CD4-positive, alpha-beta T cell treated with Interleukin-12 subunit alpha and Interleukin-12 subunit beta, for 1 hour (primary cell): ENCODE measurements at regions not wholly inside any gene's neighbourhood (a gene's known extent, or its start where the extent isn't known, plus 50 kb on each side); places are given as distances from the start of the nearest gene placed in this dataset.

ENCODE experiments used
- DNase-seq: peaks from one replicate; pipeline ENCODE4 v3.0.0-alpha.2; 2020

DNA sequence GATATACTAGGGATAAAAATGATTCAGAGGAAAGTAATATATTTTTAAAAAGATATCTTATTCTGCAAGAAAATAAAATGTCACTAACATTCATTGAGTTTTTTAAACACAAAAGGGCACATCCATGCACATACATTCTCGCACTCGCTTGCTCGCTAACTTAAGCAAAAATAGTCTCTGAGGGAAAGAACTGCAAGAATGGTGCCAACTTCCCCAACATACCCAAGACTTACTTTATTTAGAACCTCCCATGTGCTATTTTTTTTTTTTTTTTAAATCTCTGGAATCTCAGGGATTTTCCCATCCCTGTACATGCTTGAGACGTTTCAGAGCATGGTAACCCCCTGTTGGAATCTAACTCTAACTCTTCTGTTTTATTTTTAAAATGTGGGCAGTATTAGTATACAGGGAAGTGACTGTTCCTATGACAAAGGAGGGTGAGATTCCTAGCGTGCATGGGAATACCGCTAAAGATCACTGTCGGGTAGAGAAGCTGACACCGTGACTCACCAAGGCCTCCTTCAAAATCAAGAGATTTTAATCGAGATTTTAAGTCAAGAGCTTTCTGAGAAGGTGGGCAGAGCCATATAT is 187.9 kb upstream of the ZEB2 start:
- no peak for DNase-seq

DNA sequence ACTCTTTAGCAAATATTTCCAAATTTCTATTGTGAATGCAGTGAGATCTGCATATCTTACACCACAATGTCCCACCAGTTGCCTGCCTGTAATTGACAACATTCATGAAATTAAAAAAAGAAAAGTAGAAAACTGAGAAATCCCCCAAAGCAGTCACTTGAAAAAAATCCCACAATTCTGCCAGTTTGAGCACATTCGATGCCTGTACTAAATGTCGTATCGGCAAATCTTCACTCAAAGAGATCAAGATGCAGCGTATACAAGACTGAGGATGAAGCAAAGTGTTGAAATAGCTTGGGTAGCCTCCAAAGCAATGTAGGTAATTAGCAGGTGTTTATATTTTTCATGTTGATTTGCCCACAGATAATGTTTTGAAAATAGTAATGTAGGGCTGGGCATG is 186.7 kb upstream of the ZEB2 start:
- no peak for DNase-seq

- no peak for DNase-seq
Measured at GRCh38 chr2:144705328-144706245, 185.7 kb upstream of the ZEB2 start.

DNA sequence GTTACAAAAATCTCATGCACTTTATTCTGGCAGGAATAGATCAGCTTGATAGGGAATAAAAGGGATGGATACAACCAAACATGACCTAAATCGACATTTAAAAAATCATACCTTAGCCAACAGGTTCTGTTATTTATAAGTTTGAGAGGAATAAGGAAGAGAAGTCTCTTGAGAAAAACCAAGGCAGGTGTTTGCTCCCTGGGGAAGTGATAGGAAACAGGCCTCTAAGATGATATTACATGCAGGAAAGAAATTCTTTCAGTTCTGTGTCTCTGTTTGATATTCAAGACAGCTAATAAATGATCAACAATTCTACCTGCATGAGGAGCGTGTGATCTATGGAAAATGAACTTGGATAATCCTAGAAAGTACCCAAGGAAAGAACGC is 184.8 kb upstream of the ZEB2 start:
- DNase-seq: no peak

DNA sequence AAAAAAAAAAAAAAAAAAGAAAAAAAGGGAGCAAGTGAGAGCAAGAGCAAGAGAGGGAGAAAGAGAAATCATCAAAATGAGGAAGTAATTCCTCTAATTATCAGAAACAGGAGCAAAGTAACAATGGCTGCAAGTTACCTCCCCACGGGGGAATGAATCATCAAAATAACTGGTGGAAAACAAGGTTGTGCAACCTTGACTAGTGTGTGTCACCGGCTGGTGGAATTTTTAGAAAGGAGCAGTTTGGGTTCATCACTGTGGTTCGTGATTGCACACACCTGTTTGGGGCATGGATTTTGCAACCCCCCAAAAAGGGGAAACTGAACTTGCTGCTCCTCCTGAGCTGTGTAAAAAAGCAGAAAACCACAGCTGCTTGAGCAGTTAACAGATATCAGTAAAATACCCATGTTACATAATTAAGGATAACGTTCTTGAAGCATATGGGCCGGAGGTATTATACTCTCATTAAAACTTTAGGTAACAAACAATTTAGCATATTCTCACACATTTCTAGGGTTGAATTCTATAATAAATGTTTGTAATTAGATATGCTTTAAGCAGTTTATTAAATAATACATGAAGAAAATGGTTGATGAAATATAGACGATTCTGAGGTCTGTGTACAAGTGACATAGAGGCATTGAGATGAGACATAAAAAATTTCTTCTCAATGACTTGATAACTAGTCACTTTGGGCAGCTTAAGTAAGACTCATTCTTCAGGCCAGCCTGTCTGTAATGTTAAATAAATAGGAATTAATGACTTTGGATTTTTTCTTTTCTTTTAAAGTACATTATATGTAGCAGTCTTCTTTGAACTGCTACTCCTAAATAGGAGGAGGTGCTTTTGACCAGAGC is 184.2 kb upstream of the ZEB2 start:
- peak; percentile 32 for DNase-seq

GRCh38 chr2:144702051-144702450 is 182.1 kb upstream of the ZEB2 start:
- DNase-seq: no peak

- DNase-seq: no peak
Measured at GRCh38 chr2:144701259-144701658, 181.3 kb upstream of the ZEB2 start.

DNA sequence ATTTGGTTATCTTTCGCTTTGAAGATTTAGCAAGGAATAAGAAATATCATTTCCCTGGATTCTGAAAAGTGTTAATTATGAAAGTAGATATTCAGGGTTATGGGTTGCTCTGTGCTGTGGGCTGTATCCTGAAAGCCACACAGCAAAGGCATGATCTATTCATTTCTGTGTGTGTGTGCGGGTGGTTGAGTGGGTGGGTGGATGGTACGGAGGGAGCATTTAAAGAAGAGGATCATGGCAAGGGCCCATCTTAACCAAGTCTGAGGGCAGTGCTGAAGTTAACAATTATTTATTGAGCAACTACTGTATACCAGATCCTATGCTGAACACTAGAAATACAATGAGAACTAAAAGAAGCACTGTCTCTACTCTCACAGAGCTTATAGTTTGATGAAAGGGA is 178.2 kb upstream of the ZEB2 start:
- no peak for DNase-seq

- no peak for DNase-seq
Measured at GRCh38 chr2:144695657-144696056, 175.7 kb upstream of the ZEB2 start.

DNA sequence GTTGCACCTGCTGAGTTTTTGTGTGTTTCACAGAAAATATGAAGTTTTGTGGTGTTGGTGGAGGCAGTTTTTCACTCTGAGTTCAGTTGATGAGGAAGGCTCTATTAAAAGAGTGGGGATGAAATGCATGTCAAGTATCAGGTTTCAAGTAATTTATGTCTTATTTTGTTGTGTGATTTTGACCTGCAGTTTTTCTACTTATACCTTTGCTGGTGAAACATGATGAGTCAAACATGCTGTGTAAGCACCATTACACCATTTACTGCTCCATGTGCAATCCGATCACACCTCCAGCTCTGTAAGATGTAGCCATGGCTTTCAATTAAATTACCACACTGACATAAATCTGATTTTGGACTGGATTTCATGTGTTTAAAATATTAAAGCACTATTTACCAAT is 174.5 kb upstream of the ZEB2 start:
- DNase-seq: no peak

DNA sequence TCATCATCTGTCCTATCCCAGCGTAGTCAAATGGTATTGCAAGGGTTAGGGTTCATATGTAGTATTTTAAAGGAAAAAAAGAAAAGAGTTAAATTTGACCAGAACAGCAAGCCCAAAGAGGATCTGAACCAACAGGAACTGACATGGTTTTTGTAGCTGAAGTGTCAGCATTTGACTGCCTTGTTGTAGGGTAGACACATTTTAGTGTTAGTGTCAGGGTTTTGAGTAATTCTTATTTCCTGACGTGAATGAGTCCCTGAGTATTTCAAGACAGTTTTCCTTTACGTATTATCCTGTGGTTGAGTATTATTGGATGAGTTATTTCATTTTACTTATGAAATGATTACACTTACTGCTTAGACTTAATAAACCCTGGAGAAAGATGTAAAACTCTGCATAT is 173.3 kb upstream of the ZEB2 start:
- no peak for DNase-seq

- DNase-seq: no peak
Measured at GRCh38 chr2:144692661-144693060, 172.7 kb upstream of the ZEB2 start.

- no peak for DNase-seq
Measured at GRCh38 chr2:144690771-144691170, 170.9 kb upstream of the ZEB2 start.

- DNase-seq: no peak
Measured at GRCh38 chr2:144686518-144687215, 166.7 kb upstream of the ZEB2 start.

- DNase-seq: no peak
Measured at GRCh38 chr2:144683966-144684365, 164.0 kb upstream of the ZEB2 start.

- DNase-seq: no peak
Measured at GRCh38 chr2:144683107-144683753, 163.3 kb upstream of the ZEB2 start.

- DNase-seq: no peak
Measured at GRCh38 chr2:144682248-144682647, 162.3 kb upstream of the ZEB2 start.

DNA sequence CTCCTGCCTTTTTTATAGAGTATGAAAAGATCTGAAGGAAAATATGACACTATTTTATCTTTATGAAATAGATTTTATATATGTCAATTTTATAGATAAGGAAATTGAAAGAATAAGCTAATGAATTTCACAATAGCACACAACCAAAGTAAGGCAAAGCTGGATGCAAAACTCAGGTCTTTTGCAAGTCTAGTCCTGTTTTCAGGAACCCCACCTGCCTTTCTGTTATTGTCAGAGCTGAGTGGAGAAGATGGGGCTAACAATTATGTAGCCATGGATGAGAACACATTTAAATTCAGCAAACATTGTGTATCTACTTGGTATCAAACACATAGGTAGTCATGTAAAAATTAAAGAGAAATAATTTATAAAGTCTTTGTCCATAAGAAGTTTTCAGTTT is 161.5 kb upstream of the ZEB2 start:
- no peak for DNase-seq

DNA sequence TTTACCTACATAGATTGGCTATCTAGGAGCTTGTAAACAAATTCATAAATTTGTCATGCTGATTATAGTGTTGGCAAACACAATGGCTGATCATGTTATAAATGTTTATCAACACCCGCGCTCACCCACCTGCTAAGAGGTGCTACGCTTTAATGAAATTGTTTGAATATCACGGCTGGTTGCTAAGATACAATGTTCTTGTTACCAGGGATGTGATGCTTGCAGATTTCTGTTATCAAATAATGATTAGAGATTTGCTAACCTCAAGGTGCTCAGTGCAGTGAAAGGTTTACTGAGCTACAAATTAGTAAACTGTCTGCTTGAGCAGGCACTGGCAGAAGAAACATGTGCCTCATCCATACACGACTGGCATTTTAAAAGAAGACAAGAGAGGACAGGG is 160.0 kb upstream of the ZEB2 start:
- no peak for DNase-seq

- no peak for DNase-seq
Measured at GRCh38 chr2:144678736-144679135, 158.8 kb upstream of the ZEB2 start.

GRCh38 chr2:144675731-144676130 is 155.8 kb upstream of the ZEB2 start:
- no peak for DNase-seq

DNA sequence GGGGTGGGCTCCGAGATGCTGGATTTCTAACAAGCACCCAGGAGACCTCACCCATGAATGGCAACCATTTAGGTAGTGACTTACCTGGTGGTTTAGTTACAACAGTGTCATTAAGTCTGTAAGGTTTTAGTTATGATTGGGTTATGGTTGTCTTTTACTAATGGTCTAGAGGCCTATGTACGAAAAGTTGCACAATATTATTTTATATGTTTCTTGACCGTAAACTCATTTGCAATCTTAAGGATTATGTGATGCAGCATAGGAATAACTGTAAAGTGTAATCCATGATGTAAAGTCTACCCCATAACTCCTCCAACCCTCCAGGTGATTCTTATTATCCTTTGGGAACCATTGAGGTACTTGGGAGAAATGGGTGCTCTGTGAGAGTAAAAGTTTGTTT is 155.4 kb upstream of the ZEB2 start:
- no peak for DNase-seq

GRCh38 chr2:144674071-144674470 is 154.2 kb upstream of the ZEB2 start:
- DNase-seq: no peak
